ENCODE measurements at regions not wholly inside any gene's neighbourhood (a gene's known extent, or its start where the extent isn't known, plus 50 kb on each side); places are given as distances from the start of the nearest gene placed in this dataset.

DNA sequence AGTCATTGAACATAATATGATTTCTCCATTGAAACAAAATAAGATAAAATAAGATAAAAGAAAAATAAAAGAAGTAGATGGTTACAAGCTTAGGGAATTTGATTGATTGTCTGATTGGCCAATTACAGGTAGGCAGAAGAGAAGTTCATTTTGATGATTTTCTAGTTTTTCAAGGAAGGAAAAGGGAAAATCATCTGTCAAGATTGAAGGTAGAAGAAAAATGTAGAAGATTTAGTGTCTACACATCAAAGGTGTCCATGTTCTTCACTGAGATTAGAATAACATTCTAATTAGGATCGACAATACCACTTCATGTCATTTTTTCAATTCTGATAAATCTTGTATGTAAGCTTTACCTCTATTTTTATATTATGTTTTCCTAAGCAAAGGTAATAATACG lies 489.1 kb downstream of the PCDH18 start:
- no peak for DNase-seq

DNA sequence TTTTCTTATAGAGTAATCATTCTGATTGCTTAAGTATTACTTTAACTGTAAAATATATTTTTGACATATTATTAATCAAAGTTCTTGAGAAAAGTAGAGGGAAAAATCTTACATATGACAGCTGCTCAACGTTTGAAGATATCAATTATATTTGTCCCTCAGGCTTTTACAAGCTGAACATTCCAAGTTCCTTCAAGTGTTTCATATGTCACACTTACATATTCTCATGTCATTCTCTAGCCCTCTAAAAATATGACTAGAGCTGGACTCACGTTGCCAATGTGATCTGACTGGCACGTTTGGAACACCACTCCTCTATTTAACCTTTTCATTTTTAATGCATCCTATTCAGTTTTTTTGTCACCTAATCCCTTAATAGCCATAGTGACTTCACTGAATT lies 492.9 kb downstream of the PCDH18 start:
- DNase-seq, result no peak

- no peak for DNase-seq
Observed at GRCh38 chr4:137032222-137032621, 500.1 kb downstream of the PCDH18 start.

- no peak for DNase-seq
Observed at GRCh38 chr4:137029026-137029425, 503.3 kb downstream of the PCDH18 start.

DNA sequence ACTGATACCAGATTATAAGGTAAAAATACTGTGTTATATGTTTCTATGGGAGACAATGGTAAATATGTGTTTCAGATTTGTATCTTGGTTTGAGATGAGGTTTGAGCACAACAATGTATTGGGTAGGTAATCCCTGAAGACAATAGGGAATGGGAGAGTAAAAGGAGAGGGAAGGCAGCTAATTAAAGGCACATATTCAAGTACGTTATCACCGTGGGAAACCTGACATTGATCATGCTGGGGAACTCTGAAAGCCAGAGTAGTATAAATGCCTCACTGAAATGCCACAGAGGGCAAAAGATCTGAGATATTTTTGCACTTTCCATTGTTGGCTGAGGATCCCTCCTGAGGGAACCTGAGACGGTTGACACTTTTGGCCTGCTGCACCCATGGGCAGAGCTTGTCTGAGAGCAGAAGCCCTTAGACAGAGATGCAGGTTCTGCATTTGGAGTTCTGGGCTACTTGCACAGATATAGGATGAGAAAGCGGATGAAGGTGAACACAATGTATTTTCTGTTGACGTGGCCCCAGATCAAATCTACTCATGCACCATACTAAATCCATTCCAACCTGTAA lies 506.7 kb downstream of the PCDH18 start:
- DNase-seq, result no peak

DNA sequence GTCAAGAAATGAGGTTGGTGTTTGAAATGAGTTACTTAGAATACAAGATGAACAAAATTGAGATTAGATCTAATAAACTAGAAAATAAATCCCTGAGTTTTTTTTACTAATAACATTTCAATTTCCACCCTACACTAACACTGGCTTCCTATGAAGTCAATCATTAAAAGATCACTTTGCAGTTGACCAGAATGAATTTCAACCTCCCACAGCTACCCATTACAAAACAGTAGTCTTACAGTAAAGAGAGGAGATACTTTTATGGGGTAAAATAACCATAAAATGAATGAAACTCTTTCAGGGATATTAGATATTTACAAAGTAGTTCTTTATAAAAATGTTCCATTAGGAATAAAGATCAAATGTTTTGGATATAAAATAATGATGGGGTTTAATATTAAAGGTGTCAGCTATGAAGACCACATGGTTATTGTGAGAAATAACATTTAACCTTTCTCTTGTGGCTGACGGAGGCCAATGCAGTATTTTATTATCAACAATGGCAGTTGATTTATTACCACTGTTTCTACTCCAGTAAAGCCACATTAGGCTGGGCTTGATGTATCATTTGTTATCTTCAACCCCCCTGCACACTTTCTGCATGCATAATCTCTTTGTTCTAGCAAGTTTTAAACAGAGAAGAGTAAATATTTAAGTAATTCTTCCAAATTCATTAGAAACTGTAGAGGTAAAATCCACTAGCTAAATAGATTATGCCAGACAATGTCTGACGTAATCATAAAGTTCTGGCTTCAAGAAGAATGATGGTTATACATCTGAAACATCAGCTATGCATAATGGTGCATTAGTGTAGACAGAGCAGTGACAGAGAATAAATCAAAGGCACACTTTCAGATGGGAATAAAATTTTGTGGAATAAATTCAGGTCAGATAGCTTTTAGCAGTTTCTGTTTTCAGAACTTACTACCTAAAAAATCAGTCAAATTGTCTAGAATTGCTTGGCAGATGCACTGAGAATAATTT lies 516.6 kb downstream of the PCDH18 start:
- no peak for DNase-seq

GRCh38 chr4:137000432-137000831 lies 531.9 kb downstream of the PCDH18 start:
- DNase-seq, result no peak

GRCh38 chr4:136992032-136992431 lies 540.3 kb downstream of the PCDH18 start:
- DNase-seq, result no peak

GRCh38 chr4:136985683-136986082 lies 546.6 kb downstream of the PCDH18 start:
- DNase-seq, result no peak

GRCh38 chr4:136967069-136967468 lies 565.2 kb downstream of the PCDH18 start:
- DNase-seq, result no peak

DNA sequence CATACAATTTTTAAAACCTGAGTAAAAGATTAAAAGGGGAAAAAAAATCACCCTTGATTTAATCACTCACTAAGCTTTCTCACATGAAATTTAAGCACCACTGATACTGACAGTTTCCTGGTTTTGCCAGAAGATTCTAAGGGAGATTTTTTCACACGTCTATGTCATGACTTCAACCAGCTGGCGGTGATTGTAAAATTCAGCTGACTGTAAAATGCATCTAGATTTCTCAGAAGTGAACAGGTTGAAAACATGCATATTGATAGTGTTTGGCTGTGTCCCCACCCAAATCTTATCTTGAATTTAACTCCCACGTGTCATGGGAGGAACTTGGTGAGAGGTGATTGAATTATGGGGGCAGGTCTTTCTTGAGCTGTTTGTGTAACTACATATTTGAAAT lies 566.8 kb downstream of the PCDH18 start:
- no peak for DNase-seq

- DNase-seq, result no peak
Observed at GRCh38 chr4:136962868-136963267, 569.4 kb downstream of the PCDH18 start.

- no peak for DNase-seq
Observed at GRCh38 chr4:136946307-136946907, 585.9 kb downstream of the PCDH18 start.

DNA sequence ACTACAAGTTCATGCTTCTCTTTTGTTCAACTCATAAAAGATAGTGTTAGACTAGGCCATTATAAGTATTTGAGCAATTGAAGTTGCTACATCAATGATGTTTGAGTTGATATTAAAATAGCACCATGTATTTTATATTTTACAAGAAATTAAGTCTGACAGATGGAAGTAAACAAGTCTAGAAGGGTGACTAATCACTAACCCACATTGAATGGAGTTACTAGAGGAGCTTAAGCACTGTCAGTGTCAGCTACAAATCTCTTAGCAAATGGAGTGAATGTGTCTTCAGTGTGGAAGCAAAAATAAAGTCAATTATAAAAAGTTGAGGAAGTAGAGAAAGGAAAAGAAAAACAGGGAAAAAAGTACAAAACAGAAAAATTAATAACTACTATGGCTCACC lies 592.5 kb downstream of the PCDH18 start:
- no peak for DNase-seq

GRCh38 chr4:136935871-136936270 lies 596.4 kb downstream of the PCDH18 start:
- no peak for DNase-seq

- DNase-seq, result no peak
Observed at GRCh38 chr4:136935305-136935704, 597.0 kb downstream of the PCDH18 start.

DNA sequence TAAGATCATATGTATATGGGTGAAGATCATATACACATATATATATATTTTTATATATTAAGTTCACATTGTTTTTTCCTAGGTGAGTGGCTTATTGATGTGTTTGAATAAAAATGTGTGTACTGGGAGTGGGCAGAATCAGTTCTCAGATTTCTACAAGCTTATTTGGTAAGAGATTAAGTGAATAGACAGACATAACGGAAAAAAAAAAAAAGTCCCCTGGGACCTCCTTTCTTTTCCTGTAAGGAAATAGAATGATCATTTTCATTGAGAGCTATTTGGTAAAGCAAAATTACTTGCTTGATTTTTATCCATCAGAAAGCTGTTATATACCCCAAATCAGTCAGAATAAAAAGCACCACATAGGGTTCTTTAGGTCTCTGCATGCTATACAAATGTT lies 597.7 kb downstream of the PCDH18 start:
- DNase-seq, result no peak

- no peak for DNase-seq
Observed at GRCh38 chr4:136931781-136932180, 600.5 kb downstream of the PCDH18 start.

- no peak for DNase-seq
Observed at GRCh38 chr4:136928957-136929411, 603.3 kb downstream of the PCDH18 start.

DNA sequence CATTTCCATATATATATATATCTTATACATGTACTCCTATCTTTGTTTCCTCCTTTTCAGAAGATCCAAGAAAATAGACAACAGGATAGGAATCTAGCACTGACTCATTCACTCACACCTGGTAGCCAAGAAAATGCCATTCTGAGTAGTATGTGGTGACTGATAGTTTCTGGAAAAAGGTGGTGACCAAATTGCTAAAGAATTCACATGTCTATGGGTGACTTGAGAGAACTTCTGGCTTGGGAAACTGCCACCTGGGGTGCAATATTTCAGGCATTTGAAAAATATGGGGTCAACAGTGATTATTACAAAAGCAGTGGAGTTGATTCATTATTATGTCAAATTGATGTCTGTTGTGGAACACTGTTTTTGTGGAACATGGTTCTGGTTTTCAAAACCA lies 605.1 kb downstream of the PCDH18 start:
- no peak for DNase-seq

DNA sequence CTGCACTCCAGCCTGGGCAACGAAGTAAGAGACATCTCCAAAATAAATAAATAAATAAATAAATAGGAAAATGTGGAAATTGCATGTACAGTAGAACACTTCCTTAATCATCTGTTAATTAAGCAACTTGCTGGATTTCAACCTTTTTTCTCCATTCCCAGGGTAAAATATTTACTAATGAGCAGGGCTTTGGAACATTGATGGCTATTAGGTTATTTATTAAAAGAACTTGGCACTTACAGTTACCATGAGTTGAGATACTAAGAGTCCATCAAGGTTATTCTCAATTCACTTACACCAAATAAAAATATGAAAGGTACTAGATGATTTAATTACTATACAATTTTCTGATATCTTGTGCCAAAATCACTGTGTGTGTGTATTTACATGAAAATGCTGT lies 607.1 kb downstream of the PCDH18 start:
- no peak for DNase-seq

DNA sequence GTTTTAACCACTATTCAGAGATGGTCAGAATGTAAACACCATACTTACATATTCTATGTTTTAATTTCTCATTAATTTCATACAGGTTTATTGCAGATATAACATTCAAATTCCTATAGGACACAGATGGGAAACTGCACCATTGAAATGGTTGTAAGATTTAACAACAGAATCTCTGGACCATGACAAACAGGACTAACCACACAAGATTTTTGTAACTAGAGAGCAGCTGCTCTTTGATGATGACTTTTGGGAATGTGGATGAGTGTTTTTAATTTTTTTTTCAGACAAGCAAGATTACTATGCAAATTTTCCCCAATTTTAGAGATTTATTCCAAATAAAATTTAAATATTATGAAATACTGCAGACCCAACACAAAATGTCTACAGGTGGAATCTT lies 610.2 kb downstream of the PCDH18 start:
- no peak for DNase-seq

DNA sequence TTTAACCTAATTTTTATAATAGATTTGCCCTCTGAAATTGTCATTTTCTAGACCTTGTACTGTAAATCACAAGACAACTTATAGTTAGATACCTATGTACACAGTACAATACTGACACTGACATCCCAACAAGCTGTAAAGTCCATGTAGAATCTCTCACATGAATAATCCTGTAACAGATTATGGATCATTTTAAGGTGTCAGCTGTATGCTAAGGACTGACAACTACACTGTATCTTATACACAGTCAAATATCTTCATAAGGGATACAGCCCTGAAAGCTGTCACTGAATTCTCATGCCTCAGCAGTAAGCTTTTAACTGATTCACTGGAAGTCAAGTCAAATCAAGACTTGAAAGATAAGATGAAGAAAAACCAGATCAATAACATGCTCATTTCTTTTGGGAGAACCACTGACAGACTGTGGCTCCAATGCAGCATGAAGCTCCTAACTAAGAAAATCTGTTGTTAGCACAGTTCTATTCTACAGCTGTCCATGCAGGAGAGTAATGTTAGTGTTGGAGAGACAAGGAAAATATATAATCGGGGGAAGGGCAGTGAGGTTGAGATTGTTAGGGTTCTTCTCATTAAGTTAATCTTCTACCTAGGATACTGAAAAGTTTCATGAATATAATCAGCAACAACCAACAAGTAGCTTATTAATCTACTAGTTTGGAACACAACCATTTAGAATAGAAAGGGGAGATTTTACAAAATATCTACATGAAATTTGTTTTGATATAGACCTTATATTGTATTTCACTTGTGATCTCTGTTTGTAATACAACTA lies 612.0 kb downstream of the PCDH18 start:
- DNase-seq, result no peak
